Endothelial cell of umbilical vein (primary cell): ENCODE measurements at regions not wholly inside any gene's neighbourhood (a gene's known extent, or its start where the extent isn't known, plus 50 kb on each side); places are given as distances from the start of the nearest gene placed in this dataset.

Source experiments
- BruUV-seq: library from RNA; stranded (reverse); fragments of 400-500 nt; replicated peaks from 2 replicates; lab custom pipeline; 2021; lab: Mats Ljungman, UMichigan
- CTCF ChIA-PET: fragments of 300-600, 350-600 bp; sonication (Branson Sonifier 250); formaldehyde crosslinking; loops from one replicate; lab custom pipeline; 2021; ENCODE audit warnings: antibody characterized with exemption, inconsistent platforms; lab: Charles Lee
- POLR2A ChIA-PET: fragments of 300-600, 350-600 bp; sonication (Branson Sonifier 250); formaldehyde crosslinking; loops from one replicate; lab custom pipeline; 2021; ENCODE audit warnings: antibody characterized with exemption, inconsistent platforms; lab: Charles Lee
- DNase-seq: peaks from one replicate; pipeline ENCODE4 v3.0.0-alpha.2; 2011; ENCODE audit warnings: low read depth, low spot score
- FAIRE-seq: peaks from 2 replicates; lab custom pipeline; 2011; peaks lifted over from hg19 to GRCh38; lab: Jason Lieb, UNC
- H2AFZ ChIP-seq: 2 replicates; pipeline ENCODE4 v1.6.0; 2012; ENCODE audit warnings: low read depth, low read length, control low read depth, inconsistent platforms
- H3K27ac ChIP-seq: 2 replicates; pipeline ENCODE4 v1.5.1; 2011; ENCODE audit warnings: low read depth, mild to moderate bottlenecking, control low read depth, low read length, moderate library complexity; ENCODE audit not compliant: insufficient read depth
- H3K27me3 ChIP-seq, 2 experiments: 2 replicates each; pipeline versions ENCODE4 v1.6.0 to v1.6.1; 2011; ENCODE audit warnings: low read length in 2 of 2, mixed read lengths in 1 of 2; ENCODE audit not compliant: control insufficient read depth in 2 of 2, insufficient read depth in 2 of 2
- H3K36me3 ChIP-seq, 2 experiments: 2 replicates in 1 of 2; 3 replicates in 1 of 2; pipeline ENCODE4 v1.5.1; 2011; ENCODE audit warnings: low read length in 2 of 2, mild to moderate bottlenecking in 1 of 2, moderate library complexity in 1 of 2; ENCODE audit not compliant: control insufficient read depth in 2 of 2, insufficient read depth in 2 of 2; ENCODE audit errors: extremely low read depth in 1 of 2
- H3K4me1 ChIP-seq: 3 replicates; pipeline ENCODE4 v1.5.1; 2011; ENCODE audit warnings: mild to moderate bottlenecking, low read length; ENCODE audit not compliant: control insufficient read depth, insufficient read depth; ENCODE audit errors: extremely low read depth
- H3K4me2 ChIP-seq: 2 replicates; pipeline ENCODE4 v1.6.1; 2011; ENCODE audit warnings: low read length, control low read depth, mixed read lengths; ENCODE audit not compliant: insufficient read depth
- H3K4me3 ChIP-seq, 3 experiments: fragments of 200-600 bp in 1 of 3; sonication (generic), shearing (Covaris generic) in 1 of 3; replicated peaks in 1 of 3; 2 replicates each; pipeline ENCODE4 v1.5.1; 2011 to 2016; ENCODE audit warnings: control low read depth in 3 of 3, low read length in 3 of 3, mild to moderate bottlenecking in 2 of 3, inconsistent platforms in 1 of 3, low read depth in 1 of 3, moderate library complexity in 1 of 3; ENCODE audit not compliant: insufficient read depth in 1 of 3
- H3K79me2 ChIP-seq: 2 replicates; pipeline ENCODE4 v1.6.0; 2012; ENCODE audit warnings: low read length, inconsistent platforms; ENCODE audit not compliant: control insufficient read depth, insufficient read depth
- H3K9ac ChIP-seq: replicated peaks from 2 replicates; pipeline ENCODE3; 2011; ENCODE audit warnings: low read length, control low read depth; ENCODE audit not compliant: insufficient read depth; ENCODE audit errors: extremely low read depth
- H3K9me1 ChIP-seq: replicated peaks from 3 replicates; pipeline ENCODE4 v1.6.0; 2011; ENCODE audit warnings: mild to moderate bottlenecking, low read length; ENCODE audit not compliant: control insufficient read depth, insufficient read depth; ENCODE audit errors: extremely low read depth
- H3K9me3 ChIP-seq: replicated peaks from 2 replicates; pipeline ENCODE4 v1.5.1; 2012; ENCODE audit warnings: low read length, inconsistent platforms; ENCODE audit not compliant: control insufficient read depth, insufficient read depth
- H4K20me1 ChIP-seq: replicated peaks from 2 replicates; pipeline ENCODE3; 2011; ENCODE audit warnings: mild to moderate bottlenecking, low read length; ENCODE audit not compliant: control insufficient read depth, insufficient read depth; ENCODE audit errors: extremely low read depth
- FOS ChIP-seq: IDR thresholded peaks from 2 replicates; pipeline ENCODE4 v1.6.1; 2011; ENCODE audit warnings: mild to moderate bottlenecking, low read length, moderate library complexity, borderline replicate concordance; ENCODE audit not compliant: insufficient read depth
- GATA2 ChIP-seq: IDR thresholded peaks from 2 replicates; pipeline ENCODE4 v1.7.0; 2011; ENCODE audit warnings: low read depth, mild to moderate bottlenecking, moderate library complexity, mixed read lengths, low read length; ENCODE audit not compliant: insufficient read length, insufficient read depth
- JUN ChIP-seq: IDR thresholded peaks from 2 replicates; pipeline ENCODE4 v1.6.1; 2011; ENCODE audit warnings: borderline replicate concordance, low read depth; ENCODE audit not compliant: insufficient read length, insufficient read depth
- MYC ChIP-seq: IDR thresholded peaks from one replicate; pipeline ENCODE4 v1.6.1; 2011; ENCODE audit warnings: mild to moderate bottlenecking, low read depth, low read length
- dilution Hi-C: fragments of 300-500 bp; cut with MboI; formaldehyde crosslinking; loops from one replicate; pipeline ENCODE4 v1.15.0; 2019; ENCODE audit warnings: low sequenced_read_pairs; ENCODE audit not compliant: extremely low pct_ligation_motif_present
- intact Hi-C: fragments of 100-400 bp; cut with micrococcal nuclease; formaldehyde crosslinking; loops from one replicate; pipeline ENCODE4 v1.10.0; 2022

DNA sequence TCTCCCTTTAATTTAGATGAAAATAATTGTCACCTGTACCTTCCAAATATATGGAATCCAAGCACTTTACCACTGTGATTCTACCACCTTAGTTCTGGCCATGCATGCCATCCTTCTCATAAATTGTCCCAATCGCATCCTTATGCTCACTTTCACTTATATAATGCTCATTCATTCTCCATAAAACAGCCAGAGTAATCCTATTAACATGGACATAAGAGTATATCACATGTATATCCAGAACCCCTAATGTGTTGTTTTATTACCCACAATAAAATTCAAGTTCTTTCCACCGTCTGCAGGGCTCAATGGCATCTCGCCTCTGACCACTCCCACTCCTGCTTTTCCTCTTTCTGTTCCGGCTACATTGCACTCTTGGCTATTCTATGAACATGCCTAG, 597.5 kb upstream of the MIR17HG start:
- Histone ChIP-seq H3K4me2 (no peak overlapping the region), H3K27me3 (no peaks in the 10 kb centered on the region), H3K79me2 (no peaks in the 10 kb centered on the region), H2AFZ (no peak overlapping the region), H4K20me1 (no peaks in the 10 kb centered on the region), H3K27ac (no peak overlapping the region), H3K9me1 (no peaks in the 10 kb centered on the region), H3K4me1 (no peaks in the 10 kb centered on the region), H3K4me3 (no peak overlapping the region), H3K9me3 (no peaks in the 10 kb centered on the region), H3K36me3 (no peaks in the 10 kb centered on the region), H3K9ac (no peak overlapping the region)
- POLR2A ChIA-PET = no interaction called here
- FAIRE-seq (no peak), DNase-seq (no peak)
- TF ChIP-seq JUN (no peak), FOS (no peak), MYC (no peak)
- intact Hi-C loops = no loop called here
- CTCF ChIA-PET = no interaction called here
- dilution Hi-C loops = no loop called here
- BruUV-seq = no TSS peak

GRCh38 chr13:90751026-90751425, 596.5 kb upstream of the MIR17HG start:
- POLR2A ChIA-PET = no interaction called here
- DNase-seq = peak; percentile 1
- no peak for FAIRE-seq
- TF ChIP-seq GATA2 (no peak), FOS (no peak)
- Histone ChIP-seq H3K27ac (no peak overlapping the region), H3K4me1 (no peaks in the 10 kb centered on the region), H2AFZ (no peak overlapping the region), H4K20me1 (no peaks in the 10 kb centered on the region), H3K27me3 (no peaks in the 10 kb centered on the region), H3K4me3 (no peak overlapping the region), H3K9me3 (no peaks in the 10 kb centered on the region), H3K4me2 (no peak overlapping the region), H3K36me3 (no peaks in the 10 kb centered on the region), H3K79me2 (no peaks in the 10 kb centered on the region), H3K9me1 (no peaks in the 10 kb centered on the region), H3K9ac (no peak overlapping the region)
- intact Hi-C loops (no loop called here), dilution Hi-C loops (no loop called here)
- no TSS peak for BruUV-seq
- CTCF ChIA-PET = no interaction called here
